ENCODE measurements at regions not wholly inside any gene's neighbourhood (a gene's known extent, or its start where the extent isn't known, plus 50 kb on each side); places are given as distances from the start of the nearest gene placed in this dataset.
A peak's percentile ranks its signal among the peaks of the same experiment; 100 is the strongest.
"Not testable (repeated sequence)": the region's sequence is repeated elsewhere in the genome, so short reads cannot be mapped to it uniquely, and the experiment has no call there.

DNA sequence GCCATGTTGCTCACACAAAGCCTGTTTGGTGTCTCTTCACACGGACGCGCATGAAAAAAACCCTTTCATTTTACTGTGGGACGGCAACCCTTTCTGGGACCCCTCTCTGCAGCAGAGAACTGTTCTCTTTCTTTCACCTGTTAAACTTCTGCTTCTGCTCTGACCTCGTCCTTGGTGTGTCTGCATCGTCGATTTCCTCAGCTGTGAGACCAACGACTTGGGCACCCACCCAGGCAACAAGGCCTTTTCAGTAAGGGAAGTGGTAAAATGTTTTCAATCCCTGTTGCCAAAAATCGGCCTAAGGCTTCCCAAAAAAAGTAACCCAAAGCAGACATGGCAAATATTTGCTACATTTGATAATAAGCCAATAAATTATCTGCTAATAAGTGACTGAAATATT, 515.3 kb downstream of the IRS2 start:
- TF ChIP-seq, protein P1, sequence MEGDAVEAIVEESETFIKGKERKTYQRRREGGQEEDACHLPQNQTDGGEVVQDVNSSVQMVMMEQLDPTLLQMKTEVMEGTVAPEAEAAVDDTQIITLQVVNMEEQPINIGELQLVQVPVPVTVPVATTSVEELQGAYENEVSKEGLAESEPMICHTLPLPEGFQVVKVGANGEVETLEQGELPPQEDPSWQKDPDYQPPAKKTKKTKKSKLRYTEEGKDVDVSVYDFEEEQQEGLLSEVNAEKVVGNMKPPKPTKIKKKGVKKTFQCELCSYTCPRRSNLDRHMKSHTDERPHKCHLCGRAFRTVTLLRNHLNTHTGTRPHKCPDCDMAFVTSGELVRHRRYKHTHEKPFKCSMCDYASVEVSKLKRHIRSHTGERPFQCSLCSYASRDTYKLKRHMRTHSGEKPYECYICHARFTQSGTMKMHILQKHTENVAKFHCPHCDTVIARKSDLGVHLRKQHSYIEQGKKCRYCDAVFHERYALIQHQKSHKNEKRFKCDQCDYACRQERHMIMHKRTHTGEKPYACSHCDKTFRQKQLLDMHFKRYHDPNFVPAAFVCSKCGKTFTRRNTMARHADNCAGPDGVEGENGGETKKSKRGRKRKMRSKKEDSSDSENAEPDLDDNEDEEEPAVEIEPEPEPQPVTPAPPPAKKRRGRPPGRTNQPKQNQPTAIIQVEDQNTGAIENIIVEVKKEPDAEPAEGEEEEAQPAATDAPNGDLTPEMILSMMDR (IDR thresholded peaks at IDR 0.05): no peak

DNA sequence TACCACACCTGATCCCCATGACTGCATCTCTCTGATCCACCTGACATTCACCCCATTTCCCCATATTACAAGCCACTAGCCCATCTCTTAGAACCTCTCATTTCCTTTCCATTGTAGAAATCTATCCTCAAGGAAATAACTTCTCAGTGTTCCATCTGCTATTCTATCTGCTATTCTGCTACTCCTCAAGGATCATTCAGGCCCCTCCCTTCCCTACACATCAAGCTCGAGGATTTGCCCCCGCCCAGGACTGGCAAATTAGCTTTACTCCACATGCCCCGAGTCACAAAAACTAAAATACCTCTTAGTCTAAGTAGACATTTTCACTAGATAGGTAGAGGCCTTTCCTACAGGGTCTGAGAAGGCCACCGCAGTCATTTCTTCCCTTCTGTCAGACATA, 517.0 kb downstream of the IRS2 start:
- H3K9me3 ChIP-seq; DNase-seq; H3K9ac ChIP-seq (ENCODE audit: low read depth in 2 of 2, low read length in 2 of 2); H3K36me3 ChIP-seq; H3K27me3 ChIP-seq; H3K27ac ChIP-seq; intact Hi-C loops (cut with DNase I); H3K4me1 ChIP-seq; H3K4me3 ChIP-seq: not testable (repeated sequence)

More for the DNA sequence above, 515.3 kb downstream of the IRS2 start:
- Histone ChIP-seq H3K9ac (ENCODE audit: low read depth in 2 of 2, low read length in 2 of 2) (no peak overlapping the region), H3K27me3 (no peaks in the 10 kb centered on the region), H3K4me3 (no peak overlapping the region), H3K36me3 (no peaks in the 10 kb centered on the region), H3K27ac (no peak overlapping the region), H3K9me3 (no peaks in the 10 kb centered on the region), H3K4me1 (no peaks in the 10 kb centered on the region)
- DNase-seq: no peak
- intact Hi-C loops (cut with DNase I): no loop called here

DNA sequence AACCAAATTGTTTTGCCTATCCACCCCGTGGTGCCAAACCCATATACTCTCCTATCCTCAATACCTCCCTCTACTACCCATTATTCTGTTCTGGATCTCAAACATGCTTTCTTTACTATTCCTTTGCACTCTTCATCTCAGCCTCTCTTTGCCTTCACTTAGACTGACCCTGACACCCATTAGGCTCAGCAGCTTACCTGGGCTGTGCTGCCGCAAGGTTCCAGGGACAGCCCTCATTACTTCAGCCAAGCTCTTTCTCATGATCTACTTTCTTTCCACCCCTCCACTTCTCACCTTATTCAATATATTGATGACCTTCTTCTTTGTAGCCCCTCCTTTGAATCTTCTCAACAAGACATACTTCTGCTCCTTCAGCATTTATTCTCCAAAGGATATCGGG, 517.9 kb downstream of the IRS2 start:
- H3K27ac ChIP-seq; H3K4me3 ChIP-seq; H3K27me3 ChIP-seq; H3K36me3 ChIP-seq; intact Hi-C loops (cut with DNase I); H3K9me3 ChIP-seq; H3K4me1 ChIP-seq; DNase-seq; H3K9ac ChIP-seq (ENCODE audit: low read depth in 2 of 2, low read length in 2 of 2): not testable (repeated sequence)

DNA sequence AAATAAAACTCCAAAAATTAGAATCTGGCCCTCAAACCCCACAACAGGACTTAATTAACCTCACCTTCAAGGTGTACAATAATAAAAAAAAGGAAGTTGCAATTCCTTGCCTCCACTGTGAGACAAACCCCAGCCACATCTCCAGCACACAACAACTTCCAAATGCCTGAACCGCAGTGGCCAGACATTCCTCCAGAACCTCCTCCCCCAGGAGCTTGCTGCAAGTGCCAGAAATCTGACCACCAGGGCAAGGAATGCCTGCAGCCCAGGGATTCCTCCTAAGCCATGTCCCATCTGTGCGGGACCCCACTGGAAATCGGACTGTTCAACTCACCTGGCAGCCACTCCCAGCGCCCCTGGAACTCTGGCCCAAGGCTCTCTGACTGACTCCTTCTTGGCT, 519.0 kb downstream of the IRS2 start:
- H3K27me3 ChIP-seq; H3K27ac ChIP-seq; H3K36me3 ChIP-seq; DNase-seq; H3K9ac ChIP-seq (ENCODE audit: low read depth in 2 of 2, low read length in 2 of 2); H3K4me1 ChIP-seq; H3K4me3 ChIP-seq; intact Hi-C loops (cut with DNase I); H3K9me3 ChIP-seq: not testable (repeated sequence)

DNA sequence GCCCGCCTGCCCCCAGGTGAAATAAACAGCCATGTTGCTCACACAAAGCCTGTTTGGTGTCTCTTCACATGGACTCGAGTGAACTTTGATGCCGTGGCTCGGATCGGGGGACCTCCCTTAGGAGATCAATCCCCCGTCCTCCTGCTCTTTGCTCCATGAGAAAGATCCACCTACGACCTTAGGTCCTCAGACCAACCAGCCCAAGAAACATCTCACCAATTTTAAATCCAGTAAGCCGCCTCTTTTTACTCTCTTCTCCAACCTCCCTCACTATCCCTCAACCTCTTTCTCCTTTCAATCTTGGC, 521.0 kb downstream of the IRS2 start:
- intact Hi-C loops (cut with DNase I): not testable (repeated sequence)

DNA sequence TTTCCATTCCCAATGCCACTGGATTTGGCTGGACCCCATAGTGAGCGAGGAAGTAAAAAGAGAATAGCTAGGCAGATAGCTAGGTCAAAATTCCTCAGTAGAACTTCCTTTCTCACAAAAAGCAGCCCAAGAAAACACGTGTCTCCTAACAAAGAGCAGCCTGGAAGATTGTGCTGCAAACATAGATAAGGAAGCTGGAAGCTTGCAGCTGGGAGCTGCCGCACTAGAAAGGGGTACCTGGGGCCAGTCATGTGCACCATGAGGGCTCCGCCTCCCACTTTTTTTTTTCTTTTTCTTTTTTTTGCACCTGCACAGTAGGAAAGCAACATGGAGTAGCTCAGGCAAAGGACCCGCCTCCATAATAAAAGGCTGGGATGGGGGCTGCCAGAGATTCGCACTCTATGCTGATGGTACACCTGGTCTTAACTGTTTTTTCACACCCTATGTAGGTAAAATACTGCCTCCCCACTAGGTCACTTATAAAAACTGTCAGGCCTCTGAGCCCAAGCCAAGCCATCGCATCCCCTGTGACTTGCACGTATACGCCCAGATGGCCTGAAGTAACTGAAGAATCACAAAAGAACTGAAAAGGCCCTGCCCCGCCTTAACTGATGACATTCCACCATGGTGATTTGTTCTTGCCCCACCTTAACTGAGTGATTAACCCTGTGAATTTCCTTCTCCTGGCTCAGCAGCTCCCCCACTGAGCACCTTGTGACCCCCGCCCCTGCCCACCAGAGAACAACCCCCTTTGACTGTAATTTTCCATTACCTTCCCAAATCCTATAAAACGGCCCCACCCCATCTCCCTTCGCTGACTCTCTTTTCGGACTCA, 521.6 kb downstream of the IRS2 start:
- intact Hi-C loops (cut with DNase I); DNase-seq; H3K9me3 ChIP-seq; H3K36me3 ChIP-seq; H3K9ac ChIP-seq (ENCODE audit: low read depth in 2 of 2, low read length in 2 of 2); H3K4me1 ChIP-seq; H3K27me3 ChIP-seq; H3K4me3 ChIP-seq: not testable (repeated sequence)
- H3K27ac ChIP-seq: peak overlapping the region; percentile 2

More for the DNA sequence above, 521.0 kb downstream of the IRS2 start:
- not testable (repeated sequence) for H3K4me1 ChIP-seq; H3K36me3 ChIP-seq; H3K27ac ChIP-seq; H3K9ac ChIP-seq (ENCODE audit: low read depth in 2 of 2, low read length in 2 of 2); H3K9me3 ChIP-seq; H3K4me3 ChIP-seq; DNase-seq; H3K27me3 ChIP-seq

DNA sequence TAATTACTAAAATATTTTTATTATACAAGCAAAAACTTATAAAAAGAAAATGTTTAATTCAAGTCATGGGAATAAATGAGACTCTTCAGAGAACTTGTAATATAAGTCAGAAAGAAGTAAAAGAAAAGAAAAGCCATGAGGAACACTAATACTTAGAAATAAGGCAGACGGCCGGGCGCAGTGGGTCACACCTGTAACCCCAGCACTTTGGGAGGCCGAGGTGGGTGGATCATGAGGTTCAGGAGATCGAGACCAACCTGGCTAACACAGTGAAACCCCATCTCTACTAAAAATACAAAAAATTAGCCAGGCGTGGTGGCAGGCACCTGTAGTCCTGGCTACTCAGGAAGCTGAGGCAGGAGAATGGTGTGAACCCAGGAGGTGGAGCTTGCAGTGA, 528.6 kb downstream of the IRS2 start:
- H3K27ac ChIP-seq; H3K4me1 ChIP-seq; H3K27me3 ChIP-seq; H3K4me3 ChIP-seq; H3K9me3 ChIP-seq; H3K36me3 ChIP-seq; H3K9ac ChIP-seq (ENCODE audit: low read depth in 2 of 2, low read length in 2 of 2); DNase-seq; intact Hi-C loops (cut with DNase I): not testable (repeated sequence)
